ENCODE measurements at regions not wholly inside any gene's neighbourhood (a gene's known extent, or its start where the extent isn't known, plus 50 kb on each side); places are given as distances from the start of the nearest gene placed in this dataset.

- Histone ChIP-seq H2AFZ (ENCODE audit: low read length) (no peak overlapping the region), H3K27me3 (replicated peaks; ENCODE audit: insufficient read depth, low read length) (no peaks in the 10 kb centered on the region), H3K4me3 (ENCODE audit: low read length) (no peak overlapping the region), H3K4me2 (ENCODE audit: low read depth, low read length) (no peak overlapping the region), H3K9ac (ENCODE audit: low read length) (no peak overlapping the region), H3K9me2 (replicated peaks; ENCODE audit: insufficient read depth, low read length) (no peaks in the 10 kb centered on the region), H3K36me3 (replicated peaks; ENCODE audit: insufficient read depth, low read length) (no peaks in the 10 kb centered on the region), H3K79me2 (ENCODE audit: low read length) (no peaks in the 10 kb centered on the region), H3F3A (ENCODE audit: insufficient read depth, low read length) (peaks cover 13% of the 10 kb centered on the region), H4K20me1 (ENCODE audit: insufficient read depth, low read length) (no peaks in the 10 kb centered on the region), H3K4me1 (ENCODE audit: low read length) (peaks cover 45% of the 10 kb centered on the region), H3K9me3 (replicated peaks; ENCODE audit: insufficient read depth, low read length) (no peaks in the 10 kb centered on the region), H3K27ac (ENCODE audit: low read length) (no peak overlapping the region)
- peak; percentile 23; the same call in 1 of the 2 replicates for TF ChIP-seq CTCF (IDR thresholded peaks at IDR 0.05; ENCODE audit: low read length)
- TF ChIP-seq EZH2phosphoT487 (IDR thresholded peaks at IDR 0.05; ENCODE audit: low read length), result no peak
- DNase-seq, result no peak
Observed at GRCh38 chr2:60675301-60675700, 80.8 kb upstream of the PAPOLG start.

- DNase-seq, result no peak
- Histone ChIP-seq H3K4me3 (ENCODE audit: low read length) (no peak overlapping the region), H3K27me3 (replicated peaks; ENCODE audit: insufficient read depth, low read length) (no peaks in the 10 kb centered on the region), H3K9me2 (replicated peaks; ENCODE audit: insufficient read depth, low read length) (no peaks in the 10 kb centered on the region), H3K36me3 (replicated peaks; ENCODE audit: insufficient read depth, low read length) (no peaks in the 10 kb centered on the region), H3K27ac (ENCODE audit: low read length) (no peak overlapping the region), H4K20me1 (ENCODE audit: insufficient read depth, low read length) (no peaks in the 10 kb centered on the region), H3K4me1 (ENCODE audit: low read length) (peaks cover 49% of the 10 kb centered on the region), H2AFZ (ENCODE audit: low read length) (0 out of 2 replicates have a peak overlapping the region, but pooled peaks have one; percentile 2), H3K9ac (ENCODE audit: low read length) (no peak overlapping the region), H3K4me2 (ENCODE audit: low read depth, low read length) (peak overlapping the region; percentile 45), H3K79me2 (ENCODE audit: low read length) (no peaks in the 10 kb centered on the region), H3K9me3 (replicated peaks; ENCODE audit: insufficient read depth, low read length) (no peaks in the 10 kb centered on the region), H3F3A (ENCODE audit: insufficient read depth, low read length) (peaks cover 13% of the 10 kb centered on the region)
- TF ChIP-seq EZH2phosphoT487 (IDR thresholded peaks at IDR 0.05; ENCODE audit: low read length) (no peak), CTCF (IDR thresholded peaks at IDR 0.05; ENCODE audit: low read length) (no peak), EZH2 (optimal IDR thresholded peaks at IDR 0.05; ENCODE audit: low read depth, low read length) (no peak)
Observed at GRCh38 chr2:60676706-60677330, 79.2 kb upstream of the PAPOLG start.

DNA sequence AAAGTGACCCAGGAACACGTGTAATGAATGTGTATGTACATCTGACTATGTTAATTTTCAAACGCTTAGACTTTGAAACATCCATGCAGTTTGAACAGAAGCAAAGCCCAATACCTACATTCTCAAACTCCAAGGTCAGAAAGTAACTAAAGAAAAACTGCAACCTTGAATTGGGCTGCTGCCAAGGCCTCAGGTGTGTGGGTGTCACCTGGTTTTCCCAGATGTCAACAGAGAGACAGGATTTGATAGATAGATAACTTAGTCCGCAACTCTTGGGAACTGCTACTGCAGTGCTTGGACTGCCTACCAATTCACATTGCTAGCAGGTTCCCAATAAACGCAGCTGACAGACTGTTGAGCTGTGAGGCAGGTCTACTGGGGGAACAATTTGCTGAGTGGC is 78.7 kb upstream of the PAPOLG start:
- Histone ChIP-seq H3K9ac (ENCODE audit: low read length) (no peak overlapping the region), H3K9me3 (replicated peaks; ENCODE audit: insufficient read depth, low read length) (no peaks in the 10 kb centered on the region), H3F3A (ENCODE audit: insufficient read depth, low read length) (peaks cover 13% of the 10 kb centered on the region), H2AFZ (ENCODE audit: low read length) (0 out of 2 replicates have a peak overlapping the region, but pooled peaks have one; percentile 2), H3K9me2 (replicated peaks; ENCODE audit: insufficient read depth, low read length) (no peaks in the 10 kb centered on the region), H3K4me1 (ENCODE audit: low read length) (peaks cover 49% of the 10 kb centered on the region), H4K20me1 (ENCODE audit: insufficient read depth, low read length) (no peaks in the 10 kb centered on the region), H3K27ac (ENCODE audit: low read length) (no peak overlapping the region), H3K79me2 (ENCODE audit: low read length) (no peaks in the 10 kb centered on the region), H3K4me3 (ENCODE audit: low read length) (no peak overlapping the region), H3K36me3 (replicated peaks; ENCODE audit: insufficient read depth, low read length) (no peaks in the 10 kb centered on the region), H3K4me2 (ENCODE audit: low read depth, low read length) (peak overlapping the region; percentile 45), H3K27me3 (replicated peaks; ENCODE audit: insufficient read depth, low read length) (no peaks in the 10 kb centered on the region)
- TF ChIP-seq CTCF (IDR thresholded peaks at IDR 0.05; ENCODE audit: low read length), result no peak
- no peak for TF ChIP-seq EZH2 (optimal IDR thresholded peaks at IDR 0.05; ENCODE audit: low read depth, low read length)
- no peak for DNase-seq
